HCT116 (cell line): ENCODE measurements at regions not wholly inside any gene's neighbourhood (a gene's known extent, or its start where the extent isn't known, plus 50 kb on each side); places are given as distances from the start of the nearest gene placed in this dataset.

Source experiments
- ATAC-seq: fragments of 200-7000 bp; cut with Tn5 transposase; 2 replicates; pipeline ENCODE4 v1.9.1; 2020; ENCODE audit warnings: mild to moderate bottlenecking, moderate library complexity
- BruUV-seq: library from RNA; stranded (reverse); fragments of 400-500 nt; replicated peaks from 2 replicates; lab custom pipeline; 2021; lab: Mats Ljungman, UMichigan
- CTCF ChIA-PET: fragments of 300-600 bp; sonication (Branson Sonifier 250); formaldehyde crosslinking; loops from one replicate; lab custom pipeline; 2021; ENCODE audit warnings: antibody characterized with exemption; lab: Charles Lee
- POLR2A ChIA-PET: fragments of 300-600, 350-600 bp; sonication (Branson Sonifier 250); formaldehyde crosslinking; loops from one replicate; lab custom pipeline; 2021; ENCODE audit warnings: antibody characterized with exemption; lab: Charles Lee
- RAD21 ChIA-PET, 2 experiments: fragments of 300-600 bp; sonication (Branson Sonifier 250); formaldehyde crosslinking; loops; one replicate each; lab custom pipeline; 2023; ENCODE audit warnings: low total read pairs in 2 of 2; ENCODE audit not compliant: uncharacterized antibody in 2 of 2, unreplicated experiment in 2 of 2, low non-redundant PET in 1 of 2; lab: Charles Lee
- DNase-seq: peaks from one replicate; pipeline ENCODE4 v3.0.0-alpha.2; 2010; ENCODE audit warnings: low read depth, low spot score
- H2AFZ ChIP-seq: fragments of 200-600 bp; shearing (Covaris generic), sonication (generic); 2 replicates; pipeline ENCODE4 v1.6.1; 2017; ENCODE audit warnings: low read depth, mixed run types, mixed read lengths, antibody characterized with exemption, low read length; ENCODE audit not compliant: poor library complexity, severe bottlenecking
- H3K27ac ChIP-seq: 2 replicates; pipeline ENCODE4 v1.5.1; 2012; ENCODE audit warnings: low read depth, low read length
- H3K27me3 ChIP-seq: fragments of 200-600 bp; sonication (generic); 2 replicates; pipeline ENCODE4 v1.6.1; 2016; ENCODE audit warnings: mixed run types, low read length, mixed read lengths; ENCODE audit not compliant: insufficient read depth
- H3K36me3 ChIP-seq, 2 experiments: fragments of 200-500 bp in 1 of 2; fragments of 200-600 bp in 1 of 2; sonication (Bioruptor generic) in 1 of 2; sonication (generic) in 1 of 2; 2 replicates each; pipeline versions ENCODE4 v1.5.1 to v1.6.1; 2014 to 2016; ENCODE audit warnings: low read length in 2 of 2, inconsistent platforms in 1 of 2, mixed read lengths in 1 of 2, mixed run types in 1 of 2; ENCODE audit not compliant: insufficient read depth in 2 of 2, control insufficient read depth in 1 of 2
- H3K4me1 ChIP-seq, 2 experiments: fragments of 200-600 bp in 1 of 2; sonication (generic) in 1 of 2; 2 replicates each; pipeline versions ENCODE4 v1.5.1 to v1.6.1; 2012 to 2017; ENCODE audit warnings: low read length in 2 of 2, inconsistent platforms in 1 of 2, mild to moderate bottlenecking in 1 of 2, mixed read lengths in 1 of 2, mixed run types in 1 of 2, moderate library complexity in 1 of 2; ENCODE audit not compliant: insufficient read depth in 2 of 2, control insufficient read depth in 1 of 2
- H3K4me2 ChIP-seq: fragments of 200-600 bp; sonication (generic); 2 replicates; pipeline ENCODE4 v1.6.1; 2017; ENCODE audit warnings: mixed run types, low read length, mixed read lengths
- H3K4me3 ChIP-seq, 2 experiments: fragments of 200-600 bp in 1 of 2; sonication (generic) in 1 of 2; replicated peaks in 1 of 2; 2 replicates each; pipeline ENCODE4 v1.5.1; 2011 to 2016; ENCODE audit warnings: low read length in 2 of 2, control low read depth in 1 of 2, low read depth in 1 of 2, mild to moderate bottlenecking in 1 of 2, mixed read lengths in 1 of 2, mixed run types in 1 of 2
- H3K79me2 ChIP-seq: fragments of 200-600 bp; sonication (generic); 2 replicates; pipeline ENCODE4 v1.6.1; 2017; ENCODE audit warnings: mild to moderate bottlenecking, mixed run types, low read length, moderate library complexity, mixed read lengths; ENCODE audit not compliant: insufficient read depth
- H3K9ac ChIP-seq: fragments of 200-600 bp; sonication (generic); 2 replicates; pipeline ENCODE4 v1.6.1; 2016; ENCODE audit warnings: low read length, mixed read lengths
- H3K9me2 ChIP-seq: fragments of 200-600 bp; sonication (generic), shearing (Covaris generic); 2 replicates; pipeline ENCODE4 v1.6.1; 2017; ENCODE audit warnings: mixed run types, mild to moderate bottlenecking, moderate library complexity; ENCODE audit not compliant: insufficient read depth
- H3K9me3 ChIP-seq, 2 experiments: fragments of 200-500 bp in 1 of 2; fragments of 200-600 bp in 1 of 2; sonication (Bioruptor generic) in 1 of 2; sonication (generic) in 1 of 2; 2 replicates each; pipeline ENCODE4 v1.6.1; 2014 to 2017; ENCODE audit warnings: low read length in 2 of 2, mixed read lengths in 2 of 2, inconsistent platforms in 1 of 2, low read depth in 1 of 2, mild to moderate bottlenecking in 1 of 2, mixed run types in 1 of 2, moderate library complexity in 1 of 2; ENCODE audit not compliant: control insufficient read depth in 1 of 2, insufficient read depth in 1 of 2
- H4K20me1 ChIP-seq: fragments of 200-600 bp; sonication (generic), shearing (Covaris generic); 2 replicates; pipeline ENCODE4 v1.6.1; 2017; ENCODE audit warnings: mixed run types, mild to moderate bottlenecking, moderate library complexity; ENCODE audit not compliant: insufficient read depth
- EZH2 ChIP-seq: fragments of 200-600 bp; sonication (generic); IDR thresholded peaks from 2 replicates; pipeline ENCODE4 v1.6.1; 2017; ENCODE audit warnings: antibody characterized with exemption, mixed run types
- FOSL1 ChIP-seq: IDR thresholded peaks from 2 replicates; pipeline ENCODE4 v1.6.1; 2012; ENCODE audit warnings: low read depth
- POLR2A ChIP-seq: IDR thresholded peaks from 2 replicates; pipeline ENCODE4 v1.7.0; 2011; ENCODE audit warnings: borderline replicate concordance; ENCODE audit not compliant: insufficient read depth, insufficient read length; ENCODE audit errors: extremely low read depth
- YY1 ChIP-seq: IDR thresholded peaks from 2 replicates; pipeline ENCODE4 v1.6.1; 2011; ENCODE audit warnings: low read length, low read depth, moderate library complexity, mild to moderate bottlenecking; ENCODE audit not compliant: insufficient replicate concordance; ENCODE audit errors: extremely low read depth
- intact Hi-C: fragments of 100-400 bp; cut with micrococcal nuclease; formaldehyde crosslinking; loops from 2 replicates; pipeline ENCODE4 v1.10.0; 2022
- TF ChIP-seq, protein P1 (sequence below): IDR thresholded peaks from 2 replicates; pipeline ENCODE4 v1.6.1; 2011; ENCODE audit warnings: mild to moderate bottlenecking, low read length, moderate library complexity; ENCODE audit not compliant: insufficient replicate concordance; ENCODE audit errors: extremely low read depth
- TF ChIP-seq, protein P2 (sequence below): IDR thresholded peaks from 2 replicates; pipeline ENCODE4 v1.6.1; 2012

DNA sequence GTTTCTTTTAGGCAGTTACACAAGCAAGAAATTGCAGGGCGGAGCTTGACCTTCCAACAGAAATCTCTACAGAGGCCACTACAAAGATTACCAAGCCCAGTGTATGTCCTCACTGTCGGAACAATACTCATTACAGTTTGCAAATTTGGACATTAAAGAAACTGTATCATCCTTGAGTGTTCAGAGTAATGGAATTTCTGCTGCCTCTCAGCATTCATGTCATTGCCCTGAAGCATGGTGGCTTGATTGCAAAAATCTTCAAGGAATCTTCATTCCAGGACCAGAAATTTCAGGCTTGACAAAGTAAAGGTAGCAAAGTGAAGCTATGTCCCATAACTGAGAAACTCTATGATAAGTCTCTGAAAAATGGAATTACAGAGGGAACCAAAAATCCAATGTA is 134.6 kb upstream of the MAP3K1 start (continued):
- TF ChIP-seq YY1, result no peak
- TF ChIP-seq, protein P1, sequence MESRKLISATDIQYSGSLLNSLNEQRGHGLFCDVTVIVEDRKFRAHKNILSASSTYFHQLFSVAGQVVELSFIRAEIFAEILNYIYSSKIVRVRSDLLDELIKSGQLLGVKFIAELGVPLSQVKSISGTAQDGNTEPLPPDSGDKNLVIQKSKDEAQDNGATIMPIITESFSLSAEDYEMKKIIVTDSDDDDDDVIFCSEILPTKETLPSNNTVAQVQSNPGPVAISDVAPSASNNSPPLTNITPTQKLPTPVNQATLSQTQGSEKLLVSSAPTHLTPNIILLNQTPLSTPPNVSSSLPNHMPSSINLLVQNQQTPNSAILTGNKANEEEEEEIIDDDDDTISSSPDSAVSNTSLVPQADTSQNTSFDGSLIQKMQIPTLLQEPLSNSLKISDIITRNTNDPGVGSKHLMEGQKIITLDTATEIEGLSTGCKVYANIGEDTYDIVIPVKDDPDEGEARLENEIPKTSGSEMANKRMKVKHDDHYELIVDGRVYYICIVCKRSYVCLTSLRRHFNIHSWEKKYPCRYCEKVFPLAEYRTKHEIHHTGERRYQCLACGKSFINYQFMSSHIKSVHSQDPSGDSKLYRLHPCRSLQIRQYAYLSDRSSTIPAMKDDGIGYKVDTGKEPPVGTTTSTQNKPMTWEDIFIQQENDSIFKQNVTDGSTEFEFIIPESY, result no peak
- no peak for TF ChIP-seq EZH2

DNA sequence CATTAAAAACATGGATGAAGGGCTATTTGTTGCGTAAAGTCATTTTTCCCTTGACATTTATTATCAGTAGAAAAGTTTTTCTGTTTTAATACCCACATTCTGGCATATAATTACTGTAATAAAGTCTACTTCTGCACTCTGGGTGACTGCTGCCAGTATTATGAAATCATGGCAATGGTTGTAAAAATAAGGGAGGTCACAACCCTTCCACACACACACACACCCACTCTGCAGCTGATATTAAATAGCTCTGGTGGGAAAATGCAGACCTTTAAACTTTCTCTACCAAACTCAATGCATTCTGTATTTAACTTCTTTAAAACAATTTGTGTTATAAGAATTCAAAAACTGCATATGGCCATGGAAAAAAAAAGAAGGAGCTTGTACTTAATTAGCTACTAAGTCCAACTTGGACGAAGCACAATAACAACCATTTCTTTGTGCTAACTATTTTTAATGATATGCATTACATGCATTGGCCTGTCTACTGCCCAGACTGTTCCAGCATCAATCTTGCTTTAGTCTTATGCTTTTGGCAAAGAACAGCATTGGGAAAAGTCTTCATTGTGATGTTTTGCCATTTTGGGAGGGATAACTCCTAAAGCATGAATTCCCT is 137.6 kb upstream of the MAP3K1 start:
- Histone ChIP-seq H3K4me1 (peaks cover 9 to 15% of the 10 kb centered on the region in 2 experiments; a peak in 3 of 4 replicates), H3K4me3 (no peak overlapping the region), H4K20me1 (no peaks in the 10 kb centered on the region), H3K79me2 (no peaks in the 10 kb centered on the region), H3K9ac (no peak overlapping the region), H3K9me2 (no peaks in the 10 kb centered on the region), H3K4me2 (no peak overlapping the region), H2AFZ (no peak overlapping the region), H3K9me3 (no peaks in the 10 kb centered on the region), H3K36me3 (no peaks in the 10 kb centered on the region), H3K27me3 (no peaks in the 10 kb centered on the region), H3K27ac (no peak overlapping the region)
- POLR2A ChIA-PET, result no interaction called here
- BruUV-seq, result no TSS peak
- no peak for TF ChIP-seq FOSL1
- TF ChIP-seq, protein P2, sequence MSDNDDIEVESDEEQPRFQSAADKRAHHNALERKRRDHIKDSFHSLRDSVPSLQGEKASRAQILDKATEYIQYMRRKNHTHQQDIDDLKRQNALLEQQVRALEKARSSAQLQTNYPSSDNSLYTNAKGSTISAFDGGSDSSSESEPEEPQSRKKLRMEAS, result no peak
- TF ChIP-seq POLR2A, result no peak
- DNase-seq (no peak), ATAC-seq (no peak)
- RAD21 ChIA-PET, result no interaction called here
- CTCF ChIA-PET, result no interaction called here
- intact Hi-C loops, result no loop called here
